Fibroblast of skin of left quadriceps (primary cell): ENCODE measurements at regions not wholly inside any gene's neighbourhood (a gene's known extent, or its start where the extent isn't known, plus 50 kb on each side); places are given as distances from the start of the nearest gene placed in this dataset.
A peak's percentile ranks its signal among the peaks of the same experiment; 100 is the strongest.

Experiments used
- DNase-seq, 2 experiments: peaks; one replicate each; pipeline ENCODE4 v3.0.0-alpha.2; 2013; ENCODE audit warnings: low read depth in 2 of 2

DNA sequence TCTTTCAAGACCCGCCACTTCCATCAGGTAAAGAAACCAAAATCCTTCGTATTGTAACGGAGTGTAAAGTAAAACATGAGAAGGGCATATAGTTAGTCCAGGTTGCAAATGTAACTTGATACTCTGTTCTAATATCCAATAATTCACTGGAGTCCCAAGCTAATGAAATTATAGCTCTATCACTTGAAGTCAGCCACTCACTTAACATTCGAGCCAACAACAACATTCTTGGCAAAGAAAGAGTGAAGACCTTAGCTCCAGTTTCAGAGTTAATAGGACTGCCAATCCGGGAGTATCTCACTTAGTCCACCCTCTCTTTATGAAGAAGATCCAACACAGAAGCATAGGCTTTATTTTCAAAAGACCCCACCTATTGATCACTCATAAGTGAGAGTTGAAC lies 298.0 kb upstream of the SOX11 start:
- DNase-seq = no peak

DNA sequence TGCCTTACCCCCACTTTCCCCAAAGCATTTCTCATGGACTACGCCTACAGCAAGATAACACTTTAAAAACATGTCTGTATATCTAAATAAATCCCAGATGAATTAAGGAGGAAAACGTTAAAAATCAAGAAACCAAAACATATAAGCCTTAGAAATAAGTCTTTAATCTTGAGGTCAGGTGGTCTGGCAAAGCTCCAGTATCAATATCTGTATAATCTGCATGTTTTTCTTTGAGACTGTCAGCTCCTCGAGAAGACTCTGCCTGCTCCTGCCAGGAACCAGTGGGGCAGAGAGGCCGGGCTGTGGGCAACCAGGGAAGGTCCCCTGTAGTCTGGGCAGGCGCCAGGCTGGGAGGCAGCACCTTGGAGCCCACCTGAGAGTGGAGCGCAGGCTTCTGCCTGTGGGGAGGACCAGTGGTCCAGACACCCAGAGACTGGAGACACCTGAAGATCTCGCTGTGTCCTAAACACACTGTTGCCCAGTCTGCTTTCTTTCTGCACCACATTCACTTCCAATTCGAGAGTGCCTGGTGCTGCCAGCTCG lies 291.0 kb upstream of the SOX11 start:
- no peak for DNase-seq

DNA sequence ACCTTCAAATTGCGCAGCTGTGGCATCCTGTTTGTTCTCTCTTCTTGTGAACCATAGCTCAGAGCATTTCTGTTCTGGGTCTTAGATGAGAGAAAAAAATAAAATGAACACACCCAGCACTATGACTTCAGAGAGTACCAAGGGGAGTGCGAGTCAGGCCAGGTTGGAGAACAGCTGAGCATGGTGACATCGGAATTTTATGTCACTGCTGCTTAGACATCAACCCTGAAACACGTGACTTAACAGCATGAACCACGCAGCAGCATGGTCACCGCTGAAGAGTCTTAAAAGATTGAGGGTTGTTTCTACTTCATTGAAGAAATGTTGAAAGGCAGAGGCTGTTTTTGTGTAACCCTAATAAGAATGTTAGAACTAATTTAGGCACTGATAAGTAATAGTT lies 288.8 kb upstream of the SOX11 start:
- no peak for DNase-seq

DNA sequence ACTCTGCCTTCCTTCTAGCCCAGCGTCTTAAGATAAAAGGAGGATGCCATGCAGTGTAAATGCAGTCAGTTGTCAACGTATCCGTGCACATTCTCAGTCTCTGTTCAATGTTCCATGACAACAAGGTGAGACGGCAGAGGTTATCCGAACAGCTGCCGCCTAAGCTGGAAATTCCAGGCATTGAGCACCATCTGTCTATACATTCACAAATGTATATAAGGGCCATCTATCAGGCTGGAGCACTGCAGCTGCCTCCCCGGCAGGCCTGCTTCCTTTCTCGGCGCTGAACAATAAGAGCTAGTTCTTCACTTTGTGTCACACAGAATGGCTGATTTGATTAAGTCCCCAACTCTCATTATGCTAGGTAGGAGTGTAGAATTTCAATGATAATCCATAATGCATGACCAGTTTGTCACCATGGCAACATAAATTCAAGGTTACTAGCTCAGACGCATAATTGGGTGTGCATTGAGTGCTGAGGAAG lies 282.2 kb upstream of the SOX11 start:
- no peak for DNase-seq

DNA sequence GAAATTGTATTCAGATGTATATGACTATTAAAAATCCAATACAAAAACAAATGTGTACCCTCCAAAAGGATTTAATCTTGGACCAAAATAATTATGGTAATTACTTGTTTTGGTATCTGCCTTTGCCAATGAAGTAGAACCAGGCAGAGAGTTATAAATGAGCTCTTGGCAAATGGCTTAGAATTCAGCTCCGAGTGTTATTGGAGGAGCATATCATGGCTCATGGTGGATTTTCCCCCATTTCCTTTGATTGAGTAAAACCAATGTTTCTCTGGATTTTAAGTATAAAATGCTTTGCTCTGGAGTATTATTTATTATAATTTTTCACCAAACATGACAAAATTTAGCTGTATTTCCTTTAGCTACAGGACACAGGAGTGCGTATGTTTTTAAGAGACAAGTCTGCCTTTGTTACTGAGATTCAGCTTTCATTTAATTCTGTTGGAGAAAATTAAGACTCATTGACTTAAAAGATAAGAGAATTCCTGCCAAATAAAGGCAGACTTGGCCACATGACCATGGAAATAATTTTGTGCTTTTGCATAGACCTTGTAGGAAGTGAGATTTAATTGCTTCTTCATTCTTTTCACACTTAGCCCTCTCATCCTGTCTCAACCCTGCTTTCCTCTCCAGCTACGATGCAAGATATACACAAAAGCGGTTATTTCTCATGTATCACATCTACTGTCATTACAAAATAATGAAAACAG lies 281.0 kb upstream of the SOX11 start:
- no peak for DNase-seq

DNA sequence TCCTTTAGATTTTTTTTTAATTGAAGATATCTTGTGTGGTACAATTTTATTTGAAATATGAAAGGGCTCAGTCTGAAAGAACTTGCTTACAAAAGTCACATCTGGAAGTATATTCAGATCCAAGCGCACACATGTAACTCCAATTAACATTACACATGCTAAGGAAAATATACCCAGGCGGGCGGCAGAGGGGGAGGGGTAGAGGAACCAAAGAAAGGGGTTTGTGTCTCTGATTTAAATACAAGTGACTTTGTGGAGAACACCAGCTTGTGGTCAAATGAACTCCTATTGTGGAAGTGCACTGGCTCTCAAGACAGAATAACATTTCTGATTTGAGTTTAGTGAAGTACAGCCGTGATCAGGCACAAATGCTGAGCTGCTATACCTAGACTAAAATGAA lies 280.2 kb upstream of the SOX11 start:
- DNase-seq = no peak

DNA sequence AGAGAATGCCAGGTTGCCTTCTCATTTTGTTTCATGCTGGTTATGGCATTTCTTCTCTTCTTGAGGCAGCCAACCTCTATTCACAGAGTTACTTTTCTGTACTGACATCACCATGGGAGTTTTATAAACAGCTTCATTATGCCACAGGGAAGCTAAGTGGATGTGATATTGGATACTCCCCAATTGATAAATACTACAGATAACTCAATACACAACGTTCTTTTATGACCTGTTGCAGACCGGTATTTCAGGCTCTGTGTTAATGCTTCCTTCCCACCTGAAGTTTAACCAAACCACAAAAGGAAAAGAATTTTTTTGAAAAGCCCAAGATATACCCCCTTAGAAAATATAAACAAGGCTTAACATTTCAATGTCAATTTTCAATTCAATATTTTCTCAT lies 258.3 kb upstream of the SOX11 start:
- no peak for DNase-seq

DNA sequence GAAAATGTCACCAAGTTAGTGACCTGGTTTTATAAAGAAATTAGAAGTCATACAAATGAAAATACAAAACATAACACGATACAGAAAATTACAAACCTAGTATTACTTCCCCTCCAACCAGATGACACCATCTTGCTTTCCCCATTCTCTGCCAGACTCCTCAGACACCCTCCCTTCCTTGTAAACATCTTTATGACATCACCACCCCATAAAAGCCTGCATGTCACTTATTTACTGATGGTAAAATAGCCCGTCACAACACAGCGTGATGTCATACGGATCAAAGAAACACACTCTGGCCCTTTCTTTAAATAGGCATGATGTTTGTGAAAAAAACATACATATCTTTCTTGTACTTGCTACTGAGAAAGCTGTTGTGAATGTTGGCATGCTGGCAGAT lies 254.8 kb upstream of the SOX11 start:
- DNase-seq = no peak

DNA sequence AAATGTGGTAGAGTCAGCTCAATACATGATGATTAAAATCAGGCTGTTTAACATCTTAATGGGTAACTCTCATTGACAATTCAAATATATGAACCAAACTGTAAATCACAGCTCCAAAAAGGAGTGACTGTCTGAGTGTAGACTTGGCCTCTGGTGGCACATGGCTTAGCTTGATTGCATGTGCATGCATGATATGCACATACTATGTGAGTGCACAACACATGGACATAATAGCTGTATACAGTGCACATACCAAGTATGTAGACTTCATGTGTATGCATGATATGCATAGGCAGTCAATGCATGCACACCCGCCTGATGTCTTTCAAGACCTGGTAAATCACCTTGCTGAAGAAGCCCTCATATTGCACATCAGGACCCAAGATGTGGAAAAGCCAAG lies 252.0 kb upstream of the SOX11 start:
- no peak for DNase-seq

DNA sequence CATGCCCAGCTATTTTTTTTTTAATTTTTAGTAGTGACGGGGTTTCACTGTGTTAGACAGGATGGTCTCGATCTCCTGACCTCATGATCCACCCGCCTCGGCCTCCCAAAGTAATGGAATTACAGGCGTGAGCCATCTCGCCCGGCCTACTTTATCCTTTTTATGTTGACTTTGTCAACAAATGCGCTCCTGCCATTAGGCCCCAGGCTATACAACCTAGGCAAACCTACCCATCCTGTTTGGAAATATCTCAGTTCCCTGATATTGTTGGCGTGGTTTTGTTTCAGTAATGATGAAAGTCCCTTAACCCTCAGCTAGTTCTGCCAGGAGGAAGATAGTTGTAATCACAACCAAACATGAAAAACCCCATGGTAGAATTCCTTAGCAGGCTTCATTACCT lies 249.4 kb upstream of the SOX11 start:
- no peak for DNase-seq

DNA sequence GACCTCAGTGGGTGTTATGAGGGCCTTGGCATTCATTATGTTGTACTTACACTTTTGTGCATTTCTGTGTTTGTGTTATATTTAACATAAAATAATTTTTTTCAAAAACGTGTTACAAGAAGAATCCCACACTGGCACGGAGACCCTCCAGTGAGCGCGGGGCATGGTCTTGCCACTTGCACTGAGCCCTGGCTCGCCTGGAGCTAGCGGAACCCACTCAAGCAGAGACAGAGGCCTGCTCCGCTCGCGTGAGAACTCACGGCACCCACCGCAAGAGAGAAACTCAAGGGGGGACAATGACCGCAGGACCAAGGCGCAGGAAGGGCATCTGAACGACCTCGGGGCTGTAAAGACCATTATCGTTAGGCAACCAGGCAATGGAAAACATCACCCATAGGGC lies 248.0 kb upstream of the SOX11 start:
- DNase-seq = no peak

DNA sequence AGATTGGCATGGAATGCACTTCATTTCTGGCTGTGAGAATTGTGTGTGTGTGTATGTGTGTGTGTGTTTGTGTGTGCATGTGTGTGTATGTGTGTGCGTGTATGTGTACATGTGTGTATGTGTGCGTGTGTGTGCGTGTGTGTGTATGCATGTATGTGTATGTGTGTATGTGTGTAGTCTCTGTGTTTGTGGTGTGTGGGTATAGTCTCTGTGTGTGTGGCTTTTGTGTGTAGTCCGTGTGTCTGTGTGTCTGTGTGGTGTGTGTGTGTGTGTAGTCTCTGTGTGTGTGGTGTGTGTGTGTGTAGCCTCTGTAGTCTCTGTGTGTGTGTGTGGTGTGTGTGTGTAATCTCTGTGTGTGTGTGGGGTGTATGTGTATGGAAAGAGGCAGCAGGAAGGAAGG lies 247.3 kb upstream of the SOX11 start:
- DNase-seq = no peak

DNA sequence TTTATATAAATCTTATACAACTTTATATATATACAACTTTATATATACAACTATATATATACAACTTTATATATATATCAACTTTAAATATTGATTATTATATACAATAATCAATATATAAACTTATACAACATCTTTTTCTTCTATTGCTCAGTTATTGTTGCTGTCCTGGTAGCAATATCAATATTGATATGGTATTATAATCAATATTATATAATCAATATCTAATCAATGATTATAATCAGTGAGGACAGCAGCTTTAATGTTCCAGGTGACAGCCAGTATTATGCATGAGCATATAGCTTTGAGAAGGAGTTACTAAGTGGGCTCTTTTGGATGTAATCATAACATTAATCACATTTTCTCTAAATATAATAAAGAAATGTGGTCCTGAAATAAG lies 242.3 kb upstream of the SOX11 start:
- DNase-seq = no peak

DNA sequence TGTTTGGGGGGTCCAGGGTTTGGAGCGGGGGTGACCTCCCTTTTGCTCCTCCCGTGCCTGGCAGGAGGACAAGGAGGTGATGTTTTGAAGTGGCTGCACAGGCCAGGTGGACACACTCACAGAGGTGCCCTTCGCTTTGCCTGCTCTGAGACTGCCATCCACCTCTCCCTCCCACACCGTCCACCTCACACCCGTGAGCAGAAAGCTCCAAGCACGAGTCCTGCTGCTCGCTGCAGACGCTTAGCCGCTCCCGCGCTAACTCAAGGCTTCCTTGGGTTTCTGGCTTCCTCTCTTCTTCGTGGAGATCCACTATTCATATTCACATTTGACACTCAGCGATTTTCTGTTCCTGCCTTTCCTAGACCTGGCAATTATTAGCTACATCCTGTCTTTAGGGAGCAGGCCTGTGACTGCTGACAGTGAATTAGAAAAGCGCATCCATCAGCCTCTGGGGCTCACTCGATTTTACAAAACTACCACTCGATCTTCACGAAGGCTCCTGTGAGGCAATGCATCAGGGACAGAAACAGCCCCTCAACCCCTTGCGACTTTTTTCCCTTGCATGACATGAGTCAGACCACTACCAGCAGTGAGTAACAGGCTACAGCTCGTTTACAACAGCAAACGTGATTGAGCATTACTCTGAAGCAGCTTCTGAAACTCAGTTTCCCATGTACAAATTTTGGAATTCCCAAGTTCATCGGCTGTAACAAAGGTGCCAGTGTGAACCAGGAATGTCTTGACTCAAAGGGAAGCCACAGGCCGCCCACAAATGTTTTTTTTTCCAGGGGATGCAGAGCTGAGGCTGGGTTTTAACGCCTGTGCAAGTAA lies 238.7 kb upstream of the SOX11 start:
- peak; percentile 38 to 45 for DNase-seq

DNA sequence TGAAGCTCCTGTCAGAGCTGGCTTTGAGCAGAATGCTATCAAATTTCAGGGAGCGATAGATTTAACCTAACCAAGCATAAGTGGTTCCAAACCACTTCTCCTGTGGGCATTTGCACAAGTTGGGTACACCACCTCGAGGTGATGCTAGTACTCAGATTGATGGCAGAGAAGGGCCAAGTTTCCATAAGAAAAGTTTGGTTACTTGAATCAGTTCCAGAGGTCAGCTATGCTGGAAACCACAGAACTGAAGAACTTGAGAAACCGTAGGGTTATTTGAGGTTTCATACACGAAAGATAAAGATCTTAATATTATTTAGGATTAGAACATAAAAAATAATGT lies 238.2 kb upstream of the SOX11 start:
- peak in 1 of 2 experiments; percentile 20 for DNase-seq

DNA sequence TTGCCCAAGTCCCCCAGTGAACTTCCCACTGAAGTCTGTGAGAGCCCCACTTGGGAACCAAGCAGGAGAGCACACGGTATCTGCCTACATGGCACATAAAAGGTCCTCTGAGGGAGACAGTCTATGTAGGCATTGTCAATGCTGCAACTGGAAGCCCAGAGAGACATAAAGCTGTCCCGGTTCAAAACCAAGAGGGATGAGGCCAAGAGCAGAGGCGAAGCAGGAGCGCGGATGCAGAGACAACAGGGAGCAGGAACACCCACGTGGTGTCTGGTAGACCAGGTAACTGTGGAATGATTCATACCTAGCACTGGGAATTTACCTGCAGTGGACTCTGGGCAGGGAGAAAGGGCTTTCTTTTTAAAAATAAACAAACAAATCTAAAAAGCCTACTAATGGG lies 233.1 kb upstream of the SOX11 start:
- no peak for DNase-seq

DNA sequence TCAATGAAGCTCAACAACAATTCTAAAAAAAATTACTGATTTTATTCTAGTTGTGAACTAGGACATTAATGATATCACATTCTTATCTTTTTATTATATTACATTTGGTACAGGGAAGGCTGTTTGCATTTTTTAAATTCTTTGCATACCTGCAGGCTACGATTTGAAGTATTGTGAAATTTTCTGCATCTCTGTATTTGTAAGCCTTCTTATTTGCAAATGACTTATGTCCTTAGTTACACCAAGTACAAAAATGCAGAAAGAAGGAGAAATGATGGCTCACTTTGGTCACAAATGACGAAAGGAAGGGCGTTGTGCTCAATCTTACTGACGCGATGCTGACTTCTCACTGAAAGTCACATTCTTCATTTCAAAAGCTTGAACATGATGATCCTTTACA lies 227.5 kb upstream of the SOX11 start:
- DNase-seq = no peak

DNA sequence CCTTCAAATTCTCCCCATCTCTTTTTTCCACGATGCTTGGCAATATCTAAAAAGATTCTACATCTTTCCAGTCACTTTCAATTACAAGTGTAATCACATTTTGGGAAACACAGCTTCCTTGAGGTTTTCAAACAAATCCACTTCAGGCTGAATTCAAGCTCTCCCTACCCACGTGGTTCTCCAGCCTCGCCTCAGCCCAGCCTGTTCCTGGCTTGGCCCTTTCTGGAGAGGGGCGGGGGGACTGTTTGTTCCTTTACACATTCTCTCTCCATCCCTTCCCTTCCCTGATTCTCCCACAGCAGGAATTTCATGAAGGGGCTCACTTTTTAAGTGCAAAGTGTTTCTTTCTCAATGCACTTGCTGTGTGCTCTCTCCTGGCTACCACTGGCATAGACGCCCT lies 226.3 kb upstream of the SOX11 start:
- no peak for DNase-seq

DNA sequence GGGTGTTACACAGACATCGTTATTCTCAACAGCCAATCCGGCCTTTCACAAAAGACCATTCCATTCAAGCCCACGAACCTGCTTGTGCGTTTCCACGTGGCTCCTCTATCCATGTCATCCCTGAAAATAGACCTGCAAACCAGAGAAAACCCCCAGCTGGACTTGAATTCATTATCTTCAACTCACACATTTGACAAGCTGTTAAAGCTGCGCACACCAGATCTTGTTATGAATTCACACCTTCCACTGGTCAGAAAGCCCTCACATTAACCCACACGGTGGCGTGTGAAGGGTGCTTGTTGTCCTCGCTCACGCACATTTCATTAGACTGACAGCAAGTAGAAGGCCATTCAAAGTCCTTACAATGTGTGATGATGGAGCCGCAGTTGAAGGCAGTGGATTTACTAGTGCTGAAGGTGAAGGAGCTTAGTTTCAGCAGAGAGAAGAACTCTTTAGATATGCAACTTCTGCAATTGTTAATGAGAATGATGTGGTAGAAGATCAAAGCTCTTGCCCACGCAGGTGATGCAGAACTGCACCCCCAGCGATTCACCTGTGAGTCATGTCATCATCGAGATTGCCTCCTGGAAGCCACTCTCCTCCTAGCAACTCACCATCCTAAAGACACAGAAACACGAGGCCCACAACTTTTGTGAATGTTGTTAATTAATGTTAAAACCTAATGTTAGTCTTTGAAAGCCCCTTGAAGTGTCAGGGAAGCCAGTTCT lies 224.8 kb upstream of the SOX11 start:
- no peak for DNase-seq

DNA sequence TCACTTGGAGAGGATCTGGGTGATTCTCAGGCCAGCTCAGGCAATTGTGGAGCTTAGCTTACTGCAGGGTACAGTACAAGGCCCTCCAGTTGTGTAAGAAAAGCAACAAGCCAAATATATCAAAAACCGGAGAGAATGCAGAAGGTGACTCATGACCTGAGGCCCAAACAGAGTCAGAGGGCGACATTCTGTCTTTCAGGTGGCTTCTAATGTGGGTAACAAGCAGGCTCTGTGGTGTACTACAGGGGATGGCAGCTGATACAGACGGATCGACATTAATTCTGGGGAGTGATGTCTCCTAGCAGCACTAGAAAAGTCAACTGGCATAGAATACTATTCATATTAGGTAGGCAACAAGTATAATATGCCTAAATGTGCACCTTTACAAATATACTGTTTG lies 219.5 kb upstream of the SOX11 start:
- no peak for DNase-seq

DNA sequence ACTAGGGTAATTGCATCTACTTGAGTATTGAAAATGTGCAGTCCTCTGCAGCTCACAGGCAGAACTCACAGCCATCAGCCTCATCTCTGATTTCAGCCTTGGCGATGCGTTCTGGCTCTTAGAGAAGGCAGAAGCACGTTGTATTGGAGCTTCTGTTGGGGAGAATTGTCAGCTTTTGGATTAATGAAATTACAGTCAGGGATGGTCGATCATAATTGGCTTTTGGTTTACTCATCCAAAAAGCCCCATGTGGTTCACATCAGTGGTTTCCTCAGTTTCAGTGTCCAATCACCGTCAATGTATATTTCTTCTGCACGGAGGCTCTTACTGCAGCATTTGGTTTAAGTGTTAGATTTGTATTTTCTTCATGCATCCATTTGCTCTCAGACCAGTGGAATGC lies 218.5 kb upstream of the SOX11 start:
- DNase-seq = peak; percentile 88 to 90

DNA sequence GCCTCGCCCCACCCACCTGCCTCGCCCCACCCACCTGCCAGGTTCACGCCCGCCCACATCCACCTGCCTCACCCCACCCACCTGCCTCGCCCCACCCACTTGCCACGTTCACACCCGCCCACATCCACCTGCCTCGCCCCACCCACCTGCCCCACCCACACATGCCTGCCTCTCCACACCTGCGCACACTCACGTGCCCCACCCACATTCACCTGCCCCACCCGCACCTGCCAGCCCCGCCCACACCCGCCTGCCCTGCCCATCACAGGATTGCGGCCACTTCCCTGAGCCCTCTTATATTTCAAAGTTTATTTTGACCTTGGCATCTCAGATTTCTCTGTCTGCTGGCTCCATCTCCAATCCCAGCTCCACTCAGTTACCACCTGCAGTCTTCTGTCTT lies 217.5 kb upstream of the SOX11 start:
- no peak for DNase-seq
